ENCODE measurements at regions not wholly inside any gene's neighbourhood (a gene's known extent, or its start where the extent isn't known, plus 50 kb on each side); places are given as distances from the start of the nearest gene placed in this dataset.

DNA sequence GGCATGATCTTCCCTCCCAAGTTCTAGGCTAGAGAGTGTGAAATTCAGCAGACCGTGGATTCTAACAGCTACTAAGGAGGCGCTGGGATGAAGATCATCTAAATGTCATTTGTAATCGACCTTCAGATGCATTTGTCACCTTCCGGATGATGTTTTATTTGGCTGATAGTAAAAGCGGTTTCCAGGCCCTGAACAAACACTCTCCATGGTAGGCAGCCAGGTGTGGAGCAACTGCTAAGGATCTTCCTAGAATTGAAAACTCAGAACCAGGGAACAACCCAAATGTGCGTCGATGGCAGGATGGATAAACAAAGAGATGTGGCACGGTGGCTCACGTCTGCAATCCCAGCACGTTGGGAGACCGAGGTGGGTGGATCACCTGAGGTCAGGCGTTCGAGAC lies 107.2 kb upstream of the CACNA1A start:
- no peak for TF ChIP-seq POLR2A (IDR thresholded peaks at IDR 0.05; ENCODE audit: low read length)
- no peak for TF ChIP-seq GATA1 (IDR thresholded peaks at IDR 0.05; ENCODE audit: low read depth, low read length)

All from erythroblast (primary cell).